ENCODE measurements at regions not wholly inside any gene's neighbourhood (a gene's known extent, or its start where the extent isn't known, plus 50 kb on each side); places are given as distances from the start of the nearest gene placed in this dataset.

- peaks cover 8% of the 10 kb centered on the region for H3K27me3 Mint-ChIP-seq (ENCODE audit: unreplicated experiment)
- H3K4me1 Mint-ChIP-seq (ENCODE audit: unreplicated experiment) = peaks cover 10% of the 10 kb centered on the region
- no peak for TF ChIP-seq CTCF (IDR thresholded peaks at IDR 0.05; ENCODE audit: unreplicated experiment)
- no peak overlapping the region for H3K27ac Mint-ChIP-seq (ENCODE audit: unreplicated experiment)
- no peak overlapping the region for H3K4me3 Mint-ChIP-seq (ENCODE audit: unreplicated experiment)
- no peaks in the 10 kb centered on the region for H3K9me3 Mint-ChIP-seq (ENCODE audit: unreplicated experiment)
- DNase-seq (ENCODE audit: low spot score) = no peak
- no peaks in the 10 kb centered on the region for H3K36me3 Mint-ChIP-seq (ENCODE audit: low read depth, unreplicated experiment)
Observed at GRCh38 chr20:22504829-22505377, 79.5 kb downstream of the FOXA2 start.

GRCh38 chr20:22503577-22503976 is 80.8 kb downstream of the FOXA2 start:
- H3K27me3 Mint-ChIP-seq (ENCODE audit: unreplicated experiment) = peaks cover 8% of the 10 kb centered on the region
- no peaks in the 10 kb centered on the region for H3K36me3 Mint-ChIP-seq (ENCODE audit: low read depth, unreplicated experiment)
- H3K4me3 Mint-ChIP-seq (ENCODE audit: unreplicated experiment) = no peak overlapping the region
- H3K27ac Mint-ChIP-seq (ENCODE audit: unreplicated experiment) = no peak overlapping the region
- no peak for TF ChIP-seq CTCF (IDR thresholded peaks at IDR 0.05; ENCODE audit: unreplicated experiment)
- no peaks in the 10 kb centered on the region for H3K9me3 Mint-ChIP-seq (ENCODE audit: unreplicated experiment)
- peaks cover 10% of the 10 kb centered on the region for H3K4me1 Mint-ChIP-seq (ENCODE audit: unreplicated experiment)
- no peak for DNase-seq (ENCODE audit: low spot score)

- peaks cover 8% of the 10 kb centered on the region for H3K27me3 Mint-ChIP-seq (ENCODE audit: unreplicated experiment)
- H3K4me3 Mint-ChIP-seq (ENCODE audit: unreplicated experiment) = no peak overlapping the region
- peaks cover 10% of the 10 kb centered on the region for H3K4me1 Mint-ChIP-seq (ENCODE audit: unreplicated experiment)
- H3K9me3 Mint-ChIP-seq (ENCODE audit: unreplicated experiment) = no peaks in the 10 kb centered on the region
- no peak overlapping the region for H3K27ac Mint-ChIP-seq (ENCODE audit: unreplicated experiment)
- no peak for TF ChIP-seq CTCF (IDR thresholded peaks at IDR 0.05; ENCODE audit: unreplicated experiment)
- no peaks in the 10 kb centered on the region for H3K36me3 Mint-ChIP-seq (ENCODE audit: low read depth, unreplicated experiment)
- no peak for DNase-seq (ENCODE audit: low spot score)
Observed at GRCh38 chr20:22502731-22503191, 81.6 kb downstream of the FOXA2 start.

GRCh38 chr20:22501566-22502344 is 82.6 kb downstream of the FOXA2 start:
- Mint-ChIP-seq H3K4me3 (ENCODE audit: unreplicated experiment) (no peak overlapping the region), H3K4me1 (ENCODE audit: unreplicated experiment) (peaks cover 10% of the 10 kb centered on the region), H3K36me3 (ENCODE audit: low read depth, unreplicated experiment) (no peaks in the 10 kb centered on the region), H3K27me3 (ENCODE audit: unreplicated experiment) (peaks cover 8% of the 10 kb centered on the region), H3K9me3 (ENCODE audit: unreplicated experiment) (no peaks in the 10 kb centered on the region), H3K27ac (ENCODE audit: unreplicated experiment) (no peak overlapping the region)
- TF ChIP-seq CTCF (IDR thresholded peaks at IDR 0.05; ENCODE audit: unreplicated experiment) = no peak
- no peak for DNase-seq (ENCODE audit: low spot score)

GRCh38 chr20:22501034-22501433 is 83.3 kb downstream of the FOXA2 start:
- H3K9me3 Mint-ChIP-seq (ENCODE audit: unreplicated experiment) = no peaks in the 10 kb centered on the region
- no peak overlapping the region for H3K27ac Mint-ChIP-seq (ENCODE audit: unreplicated experiment)
- no peak overlapping the region for H3K4me3 Mint-ChIP-seq (ENCODE audit: unreplicated experiment)
- no peak for TF ChIP-seq CTCF (IDR thresholded peaks at IDR 0.05; ENCODE audit: unreplicated experiment)
- no peaks in the 10 kb centered on the region for H3K36me3 Mint-ChIP-seq (ENCODE audit: low read depth, unreplicated experiment)
- DNase-seq (ENCODE audit: low spot score) = no peak
- H3K27me3 Mint-ChIP-seq (ENCODE audit: unreplicated experiment) = peaks cover 8% of the 10 kb centered on the region
- H3K4me1 Mint-ChIP-seq (ENCODE audit: unreplicated experiment) = peaks cover 10% of the 10 kb centered on the region
